ENCODE measurements at regions not wholly inside any gene's neighbourhood (a gene's known extent, or its start where the extent isn't known, plus 50 kb on each side); places are given as distances from the start of the nearest gene placed in this dataset.

DNA sequence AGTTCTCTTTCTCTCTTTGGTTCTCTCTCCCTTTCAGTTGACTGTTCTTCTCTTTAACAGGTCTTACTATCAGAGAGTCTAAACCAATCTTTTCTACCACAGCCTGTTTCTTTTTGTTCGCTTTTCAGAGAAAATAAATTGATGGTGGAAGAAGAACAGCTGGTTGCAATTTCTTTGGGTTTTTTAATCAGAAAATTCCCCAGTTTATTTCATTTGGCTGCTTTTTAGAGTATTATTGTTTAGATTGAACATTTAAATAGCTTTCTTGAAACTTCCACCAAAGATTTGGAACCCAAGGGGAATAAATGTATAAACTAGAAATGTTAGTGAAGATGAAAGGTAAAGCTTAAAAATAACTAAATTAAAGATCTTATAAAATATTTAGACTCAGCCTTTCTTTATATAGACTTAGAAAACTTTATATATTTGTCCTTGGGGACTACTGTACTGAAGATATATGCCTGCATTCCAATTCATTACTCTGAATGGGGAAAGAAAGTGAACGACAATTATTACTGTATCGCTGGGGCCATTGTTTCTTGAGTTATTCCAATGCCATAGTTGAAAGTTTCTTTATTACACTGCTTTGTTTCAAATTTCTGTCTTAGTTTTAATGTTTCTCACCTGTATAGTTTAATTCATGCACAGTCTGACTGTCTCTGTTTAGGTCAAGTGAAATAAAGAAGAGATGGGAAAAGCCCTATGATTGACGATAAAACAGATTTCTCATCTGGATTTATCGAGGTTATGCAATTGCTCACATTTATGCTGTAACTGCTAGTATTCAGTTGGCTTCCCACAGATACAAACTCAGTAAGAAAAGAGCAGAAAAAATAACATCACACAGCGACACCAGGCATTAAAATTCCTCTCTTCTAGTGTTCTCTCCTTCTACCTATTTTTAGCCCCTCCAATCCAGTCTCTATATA lies 169.4 kb upstream of the CSNK1A1L start:
- TF ChIP-seq POLR2A (IDR thresholded peaks at IDR 0.05) = no peak
- no peak for TF ChIP-seq CTCF (IDR thresholded peaks at IDR 0.05)
- no peak for TF ChIP-seq POLR2AphosphoS5 (IDR thresholded peaks at IDR 0.05)
- TF ChIP-seq EP300 (IDR thresholded peaks at IDR 0.05) = no peak

Data from sigmoid colon (tissue), 4 donors.